KBM-7 (cell line): ENCODE measurements at regions not wholly inside any gene's neighbourhood (a gene's known extent, or its start where the extent isn't known, plus 50 kb on each side); places are given as distances from the start of the nearest gene placed in this dataset.

ENCODE experiments used
- DNase-seq: peaks from one replicate; pipeline ENCODE4 v3.0.0-alpha.2; 2015
- in situ Hi-C: fragments of 300-500 bp; cut with MboI; formaldehyde crosslinking; loops from 2 replicates; pipeline ENCODE4 v1.14.3; 2020; ENCODE audit warnings: low sequenced_read_pairs, low pct_unique_long_range_greater_than_20kb, mixed read lengths

- in situ Hi-C loops, result no loop called here
- DNase-seq, result no peak
Measured at GRCh38 chr6:125678601-125679000, 70.8 kb upstream of the HEY2 start.

- no peak for DNase-seq
- in situ Hi-C loops, result no loop called here
Measured at GRCh38 chr6:125679128-125679527, 70.3 kb upstream of the HEY2 start.

GRCh38 chr6:125679651-125680050 is 69.8 kb upstream of the HEY2 start:
- in situ Hi-C loops, result no loop called here

GRCh38 chr6:125682939-125683338 is 66.5 kb upstream of the HEY2 start:
- in situ Hi-C loops, result no loop called here
- DNase-seq, result no peak

More at GRCh38 chr6:125679651-125680050, 69.8 kb upstream of the HEY2 start:
- no peak for DNase-seq

- in situ Hi-C loops, result no loop called here
- no peak for DNase-seq
Measured at GRCh38 chr6:125688138-125688537, 61.3 kb upstream of the HEY2 start.

GRCh38 chr6:125693480-125693879 is 56.0 kb upstream of the HEY2 start:
- DNase-seq, result no peak
- in situ Hi-C loops, result no loop called here

GRCh38 chr6:125699591-125699990 is 49.8 kb upstream of the HEY2 start:
- in situ Hi-C loops, result no loop called here
- DNase-seq, result no peak
